ENCODE measurements at regions not wholly inside any gene's neighbourhood (a gene's known extent, or its start where the extent isn't known, plus 50 kb on each side); places are given as distances from the start of the nearest gene placed in this dataset.

GRCh38 chr3:177893331-177893730, 642.9 kb upstream of the KCNMB2 start:
- Mint-ChIP-seq H3K27ac (no peak overlapping the region), H3K4me3 (no peak overlapping the region), H3K27me3 (no peaks in the 10 kb centered on the region), H3K36me3 (ENCODE audit: low read depth) (peaks cover 7% of the 10 kb centered on the region), H3K9me3 (peaks cover 2% of the 10 kb centered on the region), H3K4me1 (ENCODE audit: low read depth) (no peaks in the 10 kb centered on the region)
- ChIA-PET CTCF (no interaction called here), POLR2A (no interaction called here)
- DNase-seq, result no peak
- no peaks in the 10 kb centered on the region for H3K36me3 ChIP-seq (ENCODE audit: insufficient read depth, low read length)
- no peak for TF ChIP-seq CTCF (IDR thresholded peaks at IDR 0.05)
- ATAC-seq (ENCODE audit: poor library complexity), result no peak
- no peaks in the 10 kb centered on the region for H3K27me3 ChIP-seq (ENCODE audit: control insufficient read depth in 1 of 2, insufficient read depth in 2 of 2, low read length in 2 of 2)
- intact Hi-C loops (cut with DNase I, micrococcal nuclease), result no loop called here
- no peaks in the 10 kb centered on the region for H3K4me1 ChIP-seq (ENCODE audit: insufficient read depth, low read length)
- H3K9me3 ChIP-seq (ENCODE audit: control insufficient read depth in 1 of 2, insufficient read depth in 1 of 2, low read length in 2 of 2), result peaks cover 0 to 3% of the 10 kb centered on the region in 2 experiments
- no peak overlapping the region for H3K4me3 ChIP-seq (ENCODE audit: low read length)
- no peak overlapping the region for H3K27ac ChIP-seq (ENCODE audit: low read depth in 1 of 2, low read length in 2 of 2)

GRCh38 chr3:177894081-177894728, 642.0 kb upstream of the KCNMB2 start:
- DNase-seq (no peak), ATAC-seq (ENCODE audit: poor library complexity) (no peak)
- Mint-ChIP-seq H3K27ac (no peak overlapping the region), H3K27me3 (no peaks in the 10 kb centered on the region), H3K4me1 (ENCODE audit: low read depth) (no peaks in the 10 kb centered on the region), H3K36me3 (ENCODE audit: low read depth) (peaks cover 7% of the 10 kb centered on the region), H3K4me3 (no peak overlapping the region), H3K9me3 (peaks cover 2% of the 10 kb centered on the region)
- no peak for TF ChIP-seq CTCF (IDR thresholded peaks at IDR 0.05)
- no peaks in the 10 kb centered on the region for H3K27me3 ChIP-seq (ENCODE audit: control insufficient read depth in 1 of 2, insufficient read depth in 2 of 2, low read length in 2 of 2)
- no peaks in the 10 kb centered on the region for H3K4me1 ChIP-seq (ENCODE audit: insufficient read depth, low read length)
- H3K27ac ChIP-seq (ENCODE audit: low read depth in 1 of 2, low read length in 2 of 2), result no peak overlapping the region
- ChIA-PET POLR2A (no interaction called here), CTCF (no interaction called here)
- H3K36me3 ChIP-seq (ENCODE audit: insufficient read depth, low read length), result no peaks in the 10 kb centered on the region
- intact Hi-C loops (cut with DNase I, micrococcal nuclease), result no loop called here
- peaks cover 0 to 12% of the 10 kb centered on the region in 2 experiments for H3K9me3 ChIP-seq (ENCODE audit: control insufficient read depth in 1 of 2, insufficient read depth in 1 of 2, low read length in 2 of 2)
- H3K4me3 ChIP-seq (ENCODE audit: low read length), result no peak overlapping the region

GRCh38 chr3:177898185-177898584, 638.1 kb upstream of the KCNMB2 start:
- H3K27ac ChIP-seq (ENCODE audit: low read depth in 1 of 2, low read length in 2 of 2), result no peak overlapping the region
- peaks cover 12% of the 10 kb centered on the region for H3K36me3 Mint-ChIP-seq (ENCODE audit: low read depth)
- H3K4me3 Mint-ChIP-seq, result no peak overlapping the region
- no peaks in the 10 kb centered on the region for H3K27me3 ChIP-seq (ENCODE audit: control insufficient read depth in 1 of 2, insufficient read depth in 2 of 2, low read length in 2 of 2)
- H3K27ac Mint-ChIP-seq, result no peak overlapping the region
- CTCF ChIA-PET, result no interaction called here
- peaks cover 7% of the 10 kb centered on the region for H3K9me3 Mint-ChIP-seq
- POLR2A ChIA-PET, result no interaction called here
- no peaks in the 10 kb centered on the region for H3K4me1 Mint-ChIP-seq (ENCODE audit: low read depth)
- no peaks in the 10 kb centered on the region for H3K4me1 ChIP-seq (ENCODE audit: insufficient read depth, low read length)
- no peaks in the 10 kb centered on the region for H3K27me3 Mint-ChIP-seq
- no peak for DNase-seq
- no peak for ATAC-seq (ENCODE audit: poor library complexity)
- H3K9me3 ChIP-seq (ENCODE audit: control insufficient read depth in 1 of 2, insufficient read depth in 1 of 2, low read length in 2 of 2), result peaks cover 10 to 26% of the 10 kb centered on the region in 2 experiments
- intact Hi-C loops (cut with DNase I, micrococcal nuclease), result no loop called here
- no peak for TF ChIP-seq CTCF (IDR thresholded peaks at IDR 0.05)
- H3K4me3 ChIP-seq (ENCODE audit: low read length), result no peak overlapping the region
- H3K36me3 ChIP-seq (ENCODE audit: insufficient read depth, low read length), result no peaks in the 10 kb centered on the region
